ENCODE measurements at regions not wholly inside any gene's neighbourhood (a gene's known extent, or its start where the extent isn't known, plus 50 kb on each side); places are given as distances from the start of the nearest gene placed in this dataset.
"Not testable (repeated sequence)": the region's sequence is repeated elsewhere in the genome, so short reads cannot be mapped to it uniquely, and the experiment has no call there.

DNA sequence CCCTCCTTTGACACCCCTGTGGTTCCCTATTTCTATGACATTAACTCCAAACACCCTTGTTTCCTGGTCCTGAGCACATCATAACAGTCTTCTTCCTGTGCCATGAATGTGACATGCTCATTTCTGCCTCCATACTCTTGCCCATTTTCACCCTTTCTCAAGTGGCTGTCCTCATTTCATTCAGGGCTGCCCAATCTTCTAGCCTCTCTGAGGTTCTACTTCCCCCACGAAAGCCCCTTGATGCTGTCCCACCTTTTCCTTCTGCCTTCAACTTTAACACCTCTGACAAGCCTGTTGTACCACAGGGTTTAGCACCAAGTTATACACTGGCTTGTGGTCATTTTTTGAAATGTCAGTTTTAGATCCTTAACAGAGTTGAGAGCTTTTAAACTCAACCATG, 136.2 kb upstream of the BOD1L1 start:
- DNase-seq (ENCODE audit: low spot score): no peak

DNA sequence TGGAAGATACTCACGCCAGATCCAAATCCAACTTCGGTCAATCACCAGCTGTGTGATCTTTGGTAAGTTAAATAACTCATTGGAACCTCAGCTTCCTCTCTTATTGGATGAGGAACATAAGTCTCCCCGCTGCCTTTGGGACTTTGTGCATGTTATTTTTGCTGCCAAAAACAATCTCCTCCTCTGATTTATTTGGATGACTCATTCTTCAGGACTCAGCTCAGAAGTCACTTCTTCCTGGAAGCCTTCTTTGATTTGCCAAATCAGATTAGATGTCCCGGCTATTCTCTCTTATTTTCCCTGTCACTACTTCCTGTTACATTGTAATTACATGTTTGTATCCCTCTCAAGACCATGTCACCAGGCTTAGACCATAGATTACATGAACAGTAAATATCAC, 138.0 kb upstream of the BOD1L1 start:
- no peak for DNase-seq (ENCODE audit: low spot score)

DNA sequence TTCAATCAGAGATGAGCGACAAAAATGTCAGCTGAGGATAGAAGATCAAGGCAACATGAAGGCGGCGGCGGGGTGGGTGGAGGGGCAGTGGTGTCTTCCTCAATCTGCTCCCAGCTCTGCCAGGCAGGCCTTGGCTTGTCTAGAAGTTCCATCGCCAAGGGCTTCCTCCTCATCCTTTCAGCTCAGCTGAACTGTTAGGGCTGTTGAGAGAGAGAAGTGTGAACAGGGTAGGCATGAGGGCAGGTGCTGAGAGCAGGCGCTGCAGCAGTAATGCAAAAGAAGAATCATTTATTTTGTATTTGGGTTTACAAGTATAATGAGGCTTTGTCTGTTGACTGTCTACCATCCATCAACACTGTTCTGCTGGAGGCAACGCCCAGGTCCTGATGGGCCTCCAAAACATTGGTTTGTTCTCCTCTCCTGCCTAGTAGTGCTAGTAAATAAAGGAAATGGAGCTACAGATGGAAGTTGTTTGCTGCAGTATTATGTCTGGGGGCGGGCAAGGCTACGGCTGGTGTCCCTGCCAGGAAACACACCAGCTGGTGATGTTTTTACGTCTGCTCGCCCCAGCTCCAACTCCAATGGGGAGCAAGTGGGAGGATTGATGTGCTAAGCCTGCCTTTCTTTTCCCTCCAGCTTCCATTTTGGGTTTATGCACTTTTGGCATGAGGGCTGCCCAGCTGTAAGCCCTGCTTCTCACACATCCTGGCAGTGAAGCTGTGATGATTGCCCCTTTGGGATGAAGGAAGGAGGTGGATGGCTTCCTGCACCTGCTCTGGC, 139.4 kb upstream of the BOD1L1 start:
- no peak for DNase-seq (ENCODE audit: low spot score)

DNA sequence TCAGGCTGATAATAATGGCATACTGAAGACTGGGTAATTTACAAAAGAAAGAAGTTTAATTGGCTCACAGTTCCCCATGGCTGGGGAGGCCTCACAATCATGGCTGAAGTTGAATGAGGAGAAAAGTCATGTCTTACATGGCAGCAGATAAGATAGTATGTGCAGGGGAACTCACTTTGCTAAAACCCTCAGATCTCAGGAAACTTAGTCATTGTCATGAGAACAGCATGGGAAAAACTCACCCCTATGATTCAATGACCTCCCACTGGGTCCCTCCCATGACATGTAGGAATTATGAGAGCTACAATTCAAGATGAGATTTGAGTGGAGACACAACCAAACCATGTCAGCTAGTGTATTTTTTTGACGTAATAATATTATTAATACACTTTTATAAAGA, 149.8 kb upstream of the BOD1L1 start:
- DNase-seq (ENCODE audit: low spot score): no peak

DNA sequence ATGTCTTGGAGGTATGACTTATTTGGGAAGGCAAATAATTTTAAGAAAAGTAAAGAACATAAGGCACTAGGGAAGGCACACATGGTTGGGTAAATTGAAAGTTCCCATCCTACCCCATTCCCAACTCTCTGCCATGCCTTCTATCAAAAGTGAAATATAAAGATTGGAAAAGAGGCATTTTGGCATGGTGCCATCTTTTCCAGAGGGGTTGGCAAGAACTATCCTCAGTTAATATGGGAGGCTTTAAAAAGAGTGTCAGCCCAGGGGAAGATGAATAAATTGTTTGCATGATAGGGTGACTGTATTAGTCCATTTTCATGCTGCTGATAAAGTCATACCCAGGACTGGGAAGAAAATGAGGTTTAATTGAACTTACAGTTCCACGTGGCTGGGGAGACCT, 150.8 kb upstream of the BOD1L1 start:
- DNase-seq (ENCODE audit: low spot score): no peak

DNA sequence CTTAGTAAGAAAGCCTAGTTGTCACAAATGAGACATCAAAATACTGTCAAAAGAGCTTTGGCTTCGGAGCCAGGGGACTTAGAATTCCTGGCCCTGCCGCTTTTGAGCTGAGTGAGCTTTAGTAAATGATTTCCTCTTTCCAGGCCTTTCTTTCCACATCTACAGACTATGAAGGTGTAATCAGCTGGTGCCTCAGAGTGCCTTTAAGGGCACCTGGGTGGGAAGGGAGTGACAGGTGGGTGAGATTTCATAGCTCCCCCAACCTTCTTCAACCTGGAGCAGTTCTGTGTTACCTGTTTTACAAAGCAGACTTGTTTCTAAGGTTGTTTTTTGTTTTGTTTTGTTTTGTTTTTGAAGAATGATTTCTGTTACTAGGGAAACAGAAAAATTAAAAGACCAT, 154.7 kb upstream of the BOD1L1 start:
- no peak for DNase-seq (ENCODE audit: low spot score)

DNA sequence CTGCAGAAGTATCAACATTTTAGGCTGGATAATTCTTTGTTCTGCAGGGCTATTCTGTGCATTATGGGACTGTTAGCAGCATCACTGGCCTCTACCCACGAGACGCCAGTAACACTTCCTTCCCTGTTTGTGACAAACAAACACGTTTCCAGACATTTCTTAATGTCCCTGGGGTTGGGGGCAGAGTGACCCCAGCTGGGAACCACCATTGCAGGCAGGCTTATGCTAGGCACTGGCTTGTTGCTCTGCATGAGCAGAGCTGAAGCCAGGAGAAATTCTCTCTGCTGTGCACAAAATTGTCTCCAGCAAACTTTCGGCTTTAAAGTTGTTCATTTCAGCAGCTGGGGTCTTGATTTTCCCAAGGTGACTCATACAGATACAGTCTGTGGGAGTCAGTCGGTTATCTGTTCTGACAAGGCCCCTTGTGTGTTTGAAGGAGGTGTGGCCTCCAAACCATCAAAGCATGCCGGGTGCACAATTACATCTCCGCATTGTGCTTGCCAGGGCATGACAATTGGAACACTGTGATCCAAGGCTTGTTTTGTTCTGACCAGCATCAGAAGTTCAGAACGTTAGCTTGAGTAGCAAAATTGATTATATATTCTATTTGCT, 156.4 kb upstream of the BOD1L1 start:
- DNase-seq (ENCODE audit: low spot score): no peak

DNA sequence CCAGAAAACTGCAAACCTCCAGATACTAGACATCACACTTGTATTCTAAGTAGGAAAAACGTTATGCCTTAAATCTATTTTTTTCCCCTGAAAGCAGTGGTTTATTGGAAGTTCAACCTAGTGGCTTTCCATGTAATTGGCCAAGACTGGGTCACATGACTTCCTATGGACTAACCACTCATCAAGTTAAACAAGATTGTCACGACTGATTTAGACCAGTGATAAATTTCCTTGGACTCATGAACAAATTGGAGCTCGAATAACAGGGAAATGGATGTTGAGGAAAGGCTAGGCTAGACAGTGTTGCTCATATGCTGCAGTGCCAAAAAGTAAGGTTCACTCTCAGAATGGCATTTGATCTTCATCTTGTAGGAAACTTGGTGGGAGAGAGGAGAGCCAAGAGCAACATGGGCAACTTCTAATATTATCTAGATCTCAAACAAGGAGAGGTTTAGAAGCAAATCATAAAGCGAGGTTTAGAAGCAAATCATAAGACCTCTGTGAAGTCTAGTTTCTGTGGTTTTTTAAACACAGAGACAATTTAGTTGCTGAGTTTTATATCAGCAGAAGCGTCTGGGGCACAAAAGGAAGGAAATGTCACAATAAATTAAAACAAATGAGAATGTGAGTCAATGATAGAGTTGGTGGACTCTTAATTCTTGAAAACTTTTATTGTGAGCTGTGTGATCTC, 165.6 kb upstream of the BOD1L1 start:
- DNase-seq (ENCODE audit: low spot score): no peak

DNA sequence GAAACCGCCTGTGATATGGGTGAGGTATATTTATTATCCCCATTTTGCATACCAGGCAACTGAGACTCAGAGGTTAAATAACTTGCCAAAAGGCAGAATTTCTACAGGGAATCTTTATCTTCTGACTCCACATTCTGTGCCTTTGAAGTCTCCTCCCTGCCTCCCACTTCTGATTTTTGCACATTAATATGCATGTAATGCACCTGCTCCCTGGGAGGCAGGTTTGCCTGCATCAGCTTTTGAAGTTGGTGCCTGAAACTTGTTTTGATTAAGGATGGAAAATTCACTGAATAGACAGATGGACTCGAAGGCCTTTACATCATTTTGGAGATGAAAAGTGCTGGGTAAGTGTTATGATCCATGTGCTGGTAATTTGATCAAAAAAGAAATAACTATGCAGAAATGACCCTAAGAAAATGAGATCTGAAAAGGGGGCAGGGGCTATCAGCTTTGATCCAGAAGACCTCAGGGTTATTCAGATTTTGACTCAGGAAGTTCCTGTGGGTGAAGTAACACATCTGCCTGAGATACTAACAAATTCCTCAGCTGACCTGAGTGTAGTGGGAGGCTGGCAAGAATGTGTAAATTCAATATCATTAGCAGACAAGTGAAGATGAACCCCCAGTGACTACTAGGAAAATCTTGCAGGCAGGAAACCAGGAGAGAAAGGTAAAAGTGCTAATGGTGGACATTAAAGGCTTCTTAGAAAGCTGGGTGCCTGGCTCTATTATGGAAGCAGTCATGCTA, 167.5 kb upstream of the BOD1L1 start:
- no peak for DNase-seq (ENCODE audit: low spot score)

DNA sequence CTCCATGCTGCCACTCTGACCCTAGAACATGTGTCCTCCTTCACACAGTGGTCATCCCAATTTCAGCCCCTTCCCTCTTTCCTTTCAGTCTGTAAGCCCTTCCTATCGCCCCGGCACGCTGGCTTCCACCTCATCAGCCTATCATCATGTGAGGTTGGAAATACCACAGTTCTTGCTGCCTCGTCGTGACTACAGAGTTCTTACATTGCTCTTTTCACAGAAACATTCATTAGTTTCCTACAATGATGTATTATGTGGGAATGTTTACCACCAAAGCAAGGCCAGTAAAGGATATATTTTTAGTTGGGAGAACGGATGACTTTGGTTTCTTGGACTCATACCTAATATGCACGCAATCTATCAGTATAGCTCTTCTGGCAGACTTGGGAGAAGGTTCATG, 169.5 kb upstream of the BOD1L1 start:
- DNase-seq (ENCODE audit: low spot score): no peak

DNA sequence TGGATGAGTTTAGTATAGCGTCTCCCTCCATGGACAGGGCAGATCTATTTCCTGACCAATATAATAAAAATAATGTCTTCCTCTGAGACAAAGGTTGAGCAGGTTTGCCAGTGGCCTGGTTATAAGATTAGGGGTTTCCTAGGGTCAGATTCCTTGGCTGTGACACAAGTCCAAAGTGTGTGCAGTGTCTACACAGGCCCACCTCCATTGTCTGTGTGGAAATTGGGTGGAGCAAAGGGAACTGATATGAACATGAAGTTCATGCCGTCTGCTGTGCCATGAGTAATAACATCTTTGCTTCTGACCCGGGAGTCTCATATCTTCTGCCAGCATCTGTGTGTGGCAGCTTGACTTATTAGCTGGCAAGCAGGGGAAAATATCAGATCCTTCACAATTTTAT, 187.7 kb upstream of the BOD1L1 start:
- no peak for DNase-seq (ENCODE audit: low spot score)

DNA sequence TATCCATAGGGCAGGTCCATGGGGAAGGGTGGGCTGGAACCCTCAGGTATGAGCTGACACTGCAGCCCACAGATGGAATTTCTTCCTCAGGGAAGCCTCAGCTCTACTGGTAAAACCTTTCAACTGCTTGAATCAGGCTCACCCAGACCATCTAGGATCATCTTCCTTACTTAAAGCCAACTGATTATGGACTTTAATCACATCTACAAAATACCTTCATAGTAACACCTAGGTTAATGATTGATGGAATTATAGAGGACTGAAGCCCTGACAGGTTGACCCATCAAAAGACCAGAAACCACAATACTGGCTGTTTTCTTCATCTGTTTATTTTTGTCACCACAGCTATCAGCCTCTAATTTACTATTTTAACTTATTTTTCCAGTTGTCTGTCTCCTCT, 188.9 kb upstream of the BOD1L1 start:
- no peak for DNase-seq (ENCODE audit: low spot score)

DNA sequence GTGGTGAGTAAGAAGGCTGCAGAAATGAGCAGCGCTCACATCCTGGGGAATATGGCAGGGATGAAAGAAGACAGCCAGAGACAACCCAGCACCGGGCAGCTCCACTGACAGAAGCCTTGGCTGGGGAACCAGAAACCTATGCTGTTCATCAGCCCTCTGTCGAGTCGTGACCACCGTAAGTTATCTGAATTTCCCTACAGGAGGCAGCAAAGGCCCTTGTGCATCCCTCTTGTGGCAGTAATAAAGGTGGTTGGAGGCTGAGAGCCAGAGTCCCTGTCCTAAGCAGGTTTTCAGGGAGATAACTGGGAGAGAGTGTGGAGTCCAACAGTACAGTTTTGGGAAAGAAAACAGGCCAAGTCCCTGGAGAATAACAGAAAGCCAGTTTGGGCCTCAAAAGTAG, 194.0 kb upstream of the BOD1L1 start:
- peak; percentile 1 for DNase-seq (ENCODE audit: low spot score)

DNA sequence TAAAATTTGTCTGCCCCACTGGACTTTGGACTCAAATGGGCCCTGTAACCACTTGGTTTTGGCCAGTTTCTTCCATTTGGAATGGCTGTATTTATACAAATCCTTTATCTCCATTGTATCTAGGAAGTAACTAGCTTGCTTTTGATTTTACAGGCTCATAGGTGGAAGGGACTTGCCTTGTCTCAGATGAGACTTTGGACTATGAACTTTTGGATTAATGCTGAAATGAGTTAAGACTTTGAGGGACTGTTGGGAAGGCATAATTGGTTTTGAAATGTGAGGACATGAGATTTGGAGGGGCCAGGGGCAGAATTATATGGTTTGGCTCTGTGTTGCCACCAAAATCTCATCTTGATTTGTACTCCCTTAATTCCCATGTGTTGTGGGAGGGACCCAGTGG, 198.3 kb upstream of the BOD1L1 start:
- DNase-seq (ENCODE audit: low spot score): not testable (repeated sequence)

DNA sequence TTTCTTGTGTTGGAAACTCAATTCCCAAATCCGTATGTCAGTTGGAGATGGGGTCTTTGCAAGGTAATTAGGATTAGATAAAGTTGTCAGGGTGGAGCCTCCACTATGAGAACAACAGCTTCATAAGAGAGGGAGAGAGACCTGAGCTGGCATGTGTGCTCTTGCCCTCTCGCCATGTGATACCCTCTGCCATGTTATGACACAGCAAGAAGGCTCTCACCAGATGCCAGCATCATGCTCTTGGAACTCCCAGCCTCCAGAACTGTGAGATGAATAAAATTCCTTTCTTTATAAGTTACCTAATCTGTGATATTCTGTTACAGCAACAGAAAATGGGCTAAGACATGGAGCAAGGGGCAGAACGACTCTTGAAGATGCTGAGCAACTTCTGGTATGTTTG, 201.9 kb upstream of the BOD1L1 start:
- DNase-seq (ENCODE audit: low spot score): no peak

DNA sequence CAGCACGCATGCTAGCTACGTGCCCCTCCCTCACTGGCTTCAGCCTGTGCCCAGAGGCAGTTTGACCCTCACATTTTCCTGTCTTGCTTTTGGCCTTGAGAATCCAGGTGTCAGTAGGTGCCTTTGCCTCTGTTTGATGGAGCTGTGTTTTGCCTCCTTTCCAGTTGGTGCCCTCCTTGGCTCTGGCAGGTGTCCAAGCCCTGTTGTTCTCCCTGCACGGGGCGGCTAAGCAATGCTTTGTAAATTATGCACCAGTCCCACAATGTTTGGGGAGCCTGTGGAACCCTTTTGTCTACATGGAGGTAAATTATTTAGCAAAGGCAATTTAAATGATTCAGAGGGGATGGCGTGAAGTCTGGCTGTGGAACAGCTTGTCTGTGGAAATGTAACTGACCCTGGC, 202.9 kb upstream of the BOD1L1 start:
- no peak for DNase-seq (ENCODE audit: low spot score)

DNA sequence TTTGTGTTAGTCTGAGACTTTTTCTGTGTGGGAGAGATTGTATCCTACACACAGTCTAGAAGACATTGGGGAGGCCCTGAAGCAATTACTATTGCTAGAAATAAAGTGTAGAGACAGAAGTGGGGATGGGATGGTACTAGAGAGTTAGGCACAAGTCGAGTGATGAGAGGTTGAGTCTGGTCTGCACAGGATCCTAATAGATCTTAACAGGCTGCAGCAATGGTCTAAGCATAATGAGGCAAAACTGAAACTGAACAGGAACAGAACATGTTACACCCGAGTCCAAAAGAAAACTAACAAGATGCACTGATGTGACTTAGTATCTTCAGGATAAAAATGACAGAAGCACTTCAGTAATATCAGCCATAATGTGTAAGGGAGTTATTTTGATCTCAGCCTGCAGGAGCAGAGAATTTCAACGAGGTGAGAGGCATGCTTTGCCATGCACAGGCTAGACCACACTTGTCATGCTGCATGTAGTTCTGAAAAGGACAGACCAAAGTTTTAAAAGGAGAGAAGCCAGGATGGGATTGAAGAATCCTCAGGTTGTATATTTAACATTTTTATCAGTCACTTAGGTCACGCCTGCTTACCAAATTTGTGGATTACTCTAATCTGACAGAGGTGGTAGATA, 205.8 kb upstream of the BOD1L1 start:
- DNase-seq (ENCODE audit: low spot score): no peak

DNA sequence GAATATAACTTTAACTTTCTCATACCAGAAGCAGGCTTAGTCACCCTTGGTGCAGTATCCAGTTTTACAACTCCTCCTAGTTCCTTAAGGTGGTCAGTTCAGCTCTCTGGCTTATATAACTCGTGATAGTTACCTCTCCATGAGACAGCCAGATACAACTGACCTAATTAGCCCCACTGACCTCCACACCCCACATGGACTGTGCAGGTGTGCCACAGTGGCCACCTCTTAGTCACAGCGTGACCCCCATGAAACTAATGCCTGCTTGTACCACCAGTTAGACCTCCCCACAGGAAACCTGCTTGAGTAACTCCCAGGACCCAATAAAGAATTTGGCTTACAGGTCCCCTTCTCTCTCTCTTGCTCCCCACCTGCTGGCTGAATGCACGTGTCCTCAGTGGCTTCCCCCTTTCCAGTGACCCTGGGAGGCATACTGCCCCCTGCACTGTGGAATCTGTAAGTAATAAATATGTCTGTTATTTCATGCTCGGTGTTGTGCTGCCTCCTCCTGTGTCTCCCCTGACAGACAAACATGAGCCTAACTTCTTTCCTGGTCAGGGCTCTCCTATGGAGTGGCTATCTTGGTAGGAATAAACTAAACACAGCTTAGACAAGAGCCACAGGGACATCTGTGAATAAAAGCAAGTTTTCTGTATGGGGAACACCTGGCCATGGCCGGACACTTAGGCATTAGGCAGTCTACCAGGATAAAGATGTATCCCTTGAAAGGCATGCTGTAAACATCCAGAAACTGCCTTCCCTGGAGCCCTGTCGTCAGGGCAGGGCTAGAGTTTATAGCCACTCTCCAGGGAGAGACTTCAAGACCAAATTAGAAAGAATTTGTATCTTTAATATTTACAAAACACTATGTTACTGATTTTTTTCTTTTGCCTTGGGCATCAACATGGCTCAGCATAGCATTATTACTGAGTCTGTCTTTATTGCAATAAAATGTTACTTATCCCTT, 209.7 kb upstream of the BOD1L1 start:
- no peak for DNase-seq (ENCODE audit: low spot score)

DNA sequence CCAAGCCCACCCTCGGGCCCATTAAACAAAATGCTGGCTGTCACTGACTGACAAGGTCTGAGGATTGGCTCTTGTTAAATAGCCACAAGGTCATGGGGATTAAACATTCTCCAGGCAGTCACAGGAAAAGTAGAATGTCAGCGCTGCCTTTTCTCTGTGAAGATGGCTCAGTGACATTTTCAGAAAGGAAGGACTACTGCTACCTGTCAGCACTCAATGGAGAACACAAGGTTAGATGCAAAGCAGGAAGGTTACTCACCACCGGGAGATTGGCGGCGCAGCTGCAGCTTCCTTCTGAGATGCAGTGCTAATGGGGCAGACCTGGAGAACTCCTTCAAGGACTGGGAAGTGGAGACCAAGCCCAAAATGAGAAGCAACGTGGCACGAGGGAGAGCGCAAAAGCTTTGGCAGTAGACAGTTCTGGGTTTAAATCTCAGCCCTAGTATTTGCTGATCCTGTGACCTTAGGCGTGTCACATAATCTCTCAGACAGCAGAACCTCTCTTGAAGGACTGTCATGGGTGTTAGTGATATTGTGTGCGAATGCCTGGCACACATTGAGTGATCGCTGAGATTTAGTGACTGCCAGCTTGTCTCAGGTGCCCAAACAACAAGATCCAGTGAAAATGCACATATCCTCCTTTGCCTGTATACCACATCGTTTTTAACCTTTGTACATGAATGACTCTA, 213.1 kb upstream of the BOD1L1 start:
- DNase-seq (ENCODE audit: low spot score): no peak

DNA sequence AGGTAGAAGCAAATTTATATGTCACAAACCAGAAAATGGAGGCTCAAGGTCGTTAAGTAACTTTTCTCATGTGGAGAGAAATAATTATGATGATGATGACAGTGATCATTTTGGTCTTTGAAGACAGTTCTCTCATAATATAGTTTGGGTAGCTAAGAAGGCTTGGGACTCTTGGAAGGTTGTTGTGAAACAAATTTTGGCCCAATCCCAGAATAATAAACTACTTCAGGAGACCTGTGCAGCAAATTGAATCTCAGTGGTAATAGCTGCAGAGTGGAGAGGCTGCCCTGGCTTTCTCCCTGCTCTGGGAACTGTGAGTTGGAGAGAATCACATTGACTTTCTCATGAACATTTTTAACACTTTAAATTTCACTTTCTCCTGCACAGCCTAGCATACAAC, 217.2 kb upstream of the BOD1L1 start:
- DNase-seq (ENCODE audit: low spot score): no peak

DNA sequence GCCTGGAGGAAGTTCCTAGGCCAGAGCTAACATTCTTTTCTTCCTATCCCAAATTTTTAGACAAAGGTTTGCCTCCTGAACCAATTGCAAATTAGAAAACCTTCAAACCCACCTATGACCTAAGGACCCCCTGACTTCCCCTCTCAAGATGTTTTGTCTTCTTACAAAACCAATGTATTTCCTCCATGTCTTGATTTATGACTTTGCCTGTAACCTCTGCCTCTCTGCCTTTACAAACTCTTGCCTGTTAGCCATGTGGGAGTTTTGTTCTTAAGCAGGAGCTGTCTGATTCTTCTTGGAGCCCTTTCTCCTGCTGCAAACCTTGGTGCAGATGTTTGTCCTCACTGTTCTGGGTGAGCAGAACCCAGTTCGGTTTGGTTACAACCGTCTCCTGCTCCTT, 222.3 kb upstream of the BOD1L1 start:
- DNase-seq (ENCODE audit: low spot score): no peak
